CD14-positive monocyte (primary cell): ENCODE measurements at regions not wholly inside any gene's neighbourhood (a gene's known extent, or its start where the extent isn't known, plus 50 kb on each side); places are given as distances from the start of the nearest gene placed in this dataset.

ENCODE experiments used
- DNase-seq, 3 donors: peaks; one replicate each; pipeline ENCODE4 v3.0.0-alpha.2; 2011 to 2022
- H2AFZ ChIP-seq: 2 replicates; pipeline ENCODE4 v1.6.0; 2012; ENCODE audit warnings: mild to moderate bottlenecking, low read depth, low read length, inconsistent platforms; ENCODE audit not compliant: insufficient read depth, poor library complexity, severe bottlenecking
- H3K27ac ChIP-seq, 2 donors: 1 replicate in 1 of 2; 2 replicates in 1 of 2; pipeline ENCODE4 v1.5.1; 2012 to 2013; ENCODE audit warnings: low read length in 2 of 2, control low read depth in 1 of 2, inconsistent platforms in 1 of 2, low read depth in 1 of 2, mild to moderate bottlenecking in 1 of 2
- H3K27me3 ChIP-seq, 2 donors: one replicate each; pipeline versions ENCODE4 v1.6.0 to v1.6.1; 2011 to 2013; ENCODE audit warnings: low read length in 2 of 2; ENCODE audit not compliant: control insufficient read depth in 2 of 2, insufficient read depth in 2 of 2
- H3K36me3 ChIP-seq, 2 donors: replicated peaks in 1 of 2; 1 replicate in 1 of 2; 2 replicates in 1 of 2; pipeline versions ENCODE4 v1.5.1 to v1.6.1; 2012 to 2013; ENCODE audit warnings: low read length in 2 of 2, control low read depth in 1 of 2, inconsistent platforms in 1 of 2, mild to moderate bottlenecking in 1 of 2; ENCODE audit not compliant: insufficient read depth in 2 of 2, control insufficient read depth in 1 of 2
- H3K4me1 ChIP-seq, 2 donors: 1 replicate in 1 of 2; 2 replicates in 1 of 2; pipeline versions ENCODE4 v1.5.1 to v1.6.1; 2012 to 2013; ENCODE audit warnings: low read length in 2 of 2, control low read depth in 1 of 2, inconsistent platforms in 1 of 2, mild to moderate bottlenecking in 1 of 2, moderate library complexity in 1 of 2; ENCODE audit not compliant: insufficient read depth in 2 of 2, control insufficient read depth in 1 of 2
- H3K4me2 ChIP-seq: replicated peaks from 2 replicates; pipeline ENCODE3; 2012; ENCODE audit warnings: low read length, moderate library complexity, mild to moderate bottlenecking; ENCODE audit not compliant: poor library complexity, severe bottlenecking; ENCODE audit errors: extremely low read depth
- H3K4me3 ChIP-seq, 3 experiments: fragments of 200-600 bp in 1 of 3; sonication (generic) in 1 of 3; replicated peaks in 1 of 3; 1 replicate in 2 of 3; 2 replicates in 1 of 3; pipeline ENCODE4 v1.5.1; 2011 to 2013; ENCODE audit warnings: low read length in 3 of 3, mild to moderate bottlenecking in 3 of 3, control low read depth in 2 of 3, low read depth in 2 of 3, inconsistent platforms in 1 of 3, moderate library complexity in 1 of 3
- H3K79me2 ChIP-seq: 2 replicates; pipeline ENCODE4 v1.6.0; 2012; ENCODE audit warnings: mild to moderate bottlenecking, control low read depth, inconsistent platforms, low read length, moderate library complexity; ENCODE audit not compliant: insufficient read depth
- H3K9ac ChIP-seq: 2 replicates; pipeline ENCODE4 v1.6.0; 2017; ENCODE audit warnings: low read length, mild to moderate bottlenecking; ENCODE audit not compliant: insufficient read depth, poor library complexity, severe bottlenecking
- H3K9me3 ChIP-seq, 2 donors: replicated peaks in 1 of 2; 1 replicate in 1 of 2; 2 replicates in 1 of 2; pipeline versions ENCODE4 v1.5.1 to v1.6.1; 2012 to 2013; ENCODE audit warnings: low read length in 2 of 2, control low read depth in 1 of 2; ENCODE audit not compliant: control insufficient read depth in 1 of 2, insufficient read depth in 1 of 2
- H4K20me1 ChIP-seq: 2 replicates; pipeline ENCODE4 v1.6.0; 2012; ENCODE audit warnings: mild to moderate bottlenecking, low read length, control low read depth, moderate library complexity; ENCODE audit not compliant: insufficient read depth
- H3K27ac Mint-ChIP-seq, 7 donors: one replicate each; pipeline ENCODE4 v1.8.0; 2020; ENCODE audit warnings: mild to moderate bottlenecking in 7 of 7, mixed read lengths in 7 of 7, moderate library complexity in 6 of 7, inconsistent platforms in 2 of 7
- H3K27me3 Mint-ChIP-seq, 3 donors: one replicate each; pipeline ENCODE4 v1.8.0; 2021 to 2022; ENCODE audit warnings: low read depth in 3 of 3, mild to moderate bottlenecking in 3 of 3, mixed read lengths in 3 of 3, moderate library complexity in 3 of 3, inconsistent platforms in 1 of 3
- H3K36me3 Mint-ChIP-seq, 2 donors: one replicate each; pipeline ENCODE4 v1.8.0; 2020; ENCODE audit warnings: mixed read lengths in 2 of 2, inconsistent platforms in 1 of 2, mild to moderate bottlenecking in 1 of 2
- H3K4me1 Mint-ChIP-seq: one replicate; pipeline ENCODE4 v1.8.0; 2020; ENCODE audit warnings: mild to moderate bottlenecking, mixed read lengths
- H3K4me3 Mint-ChIP-seq, 2 donors: one replicate each; pipeline ENCODE4 v1.8.0; 2020; ENCODE audit warnings: mild to moderate bottlenecking in 2 of 2, mixed read lengths in 2 of 2, moderate library complexity in 1 of 2
- H3K9me3 Mint-ChIP-seq, 7 donors: one replicate each; pipeline ENCODE4 v1.8.0; 2020 to 2022; ENCODE audit warnings: mixed read lengths in 7 of 7, mild to moderate bottlenecking in 6 of 7, moderate library complexity in 6 of 7, inconsistent platforms in 2 of 7
- CTCF ChIP-seq: fragments of 200-600 bp; IDR thresholded peaks from one replicate; pipeline ENCODE4 v1.8.0; 2022; ENCODE audit warnings: antibody characterized with exemption, mild to moderate bottlenecking
- WGBS: methylation state at CpG from one replicate; pipeline ENCODE4 v1.1.5; 2013; ENCODE audit warnings: missing lambda C conversion rate; ENCODE audit not compliant: insufficient coverage; 5-methylcytosine and 5-hydroxymethylcytosine counted together
- intact Hi-C, 2 donors: fragments of 100-400 bp; cut with micrococcal nuclease; formaldehyde crosslinking; loops; one replicate each; pipeline versions ENCODE4 v1.15.0 to v1.15.1; 2023

GRCh38 chr13:65762012-65762411 lies 1468.1 kb downstream of the PCDH9 start:
- H3K4me1 Mint-ChIP-seq = no peaks in the 10 kb centered on the region
- intact Hi-C loops = no loop called here

GRCh38 chr13:65756071-65756671 lies 1474.0 kb downstream of the PCDH9 start:
- no peak overlapping the region for H2AFZ ChIP-seq
- no peak overlapping the region for H3K27ac ChIP-seq
- no peak overlapping the region for H3K9ac ChIP-seq
- no peaks in the 10 kb centered on the region for H4K20me1 ChIP-seq
- H3K4me2 ChIP-seq = no peak overlapping the region
- H3K9me3 ChIP-seq = peaks cover 26 to 29% of the 10 kb centered on the region in 2 donors
- no peaks in the 10 kb centered on the region for H3K4me1 Mint-ChIP-seq
- H3K27me3 Mint-ChIP-seq = no peaks in the 10 kb centered on the region
- no peak for TF ChIP-seq CTCF
- H3K27me3 ChIP-seq = no peaks in the 10 kb centered on the region
- no peak overlapping the region for H3K4me3 Mint-ChIP-seq
- DNase-seq = no peak
- no peaks in the 10 kb centered on the region for H3K79me2 ChIP-seq
- intact Hi-C loops = no loop called here
- WGBS = 95% methylated on average over 5 of the region's 5 CpGs
- no peaks in the 10 kb centered on the region for H3K36me3 ChIP-seq
- no peaks in the 10 kb centered on the region for H3K4me1 ChIP-seq
- no peak overlapping the region for H3K27ac Mint-ChIP-seq
- no peak overlapping the region for H3K4me3 ChIP-seq
- H3K9me3 Mint-ChIP-seq = peaks cover 8 to 27% (median 14%) of the 10 kb centered on the region in 7 donors
- H3K36me3 Mint-ChIP-seq = no peaks in the 10 kb centered on the region

More at GRCh38 chr13:65762012-65762411, 1468.1 kb downstream of the PCDH9 start:
- H3K4me1 ChIP-seq = no peaks in the 10 kb centered on the region
- no peaks in the 10 kb centered on the region for H3K36me3 Mint-ChIP-seq
- H4K20me1 ChIP-seq = no peaks in the 10 kb centered on the region
- H3K4me2 ChIP-seq = no peak overlapping the region
- no peak overlapping the region for H3K27ac Mint-ChIP-seq
- no peak overlapping the region for H3K27ac ChIP-seq
- DNase-seq = no peak
- H2AFZ ChIP-seq = no peak overlapping the region
- no peaks in the 10 kb centered on the region for H3K79me2 ChIP-seq
- no peaks in the 10 kb centered on the region for H3K36me3 ChIP-seq
- TF ChIP-seq CTCF = no peak
- no peak overlapping the region for H3K4me3 ChIP-seq
- H3K9me3 ChIP-seq = peaks cover 16 to 23% of the 10 kb centered on the region in 2 donors
- no peak overlapping the region for H3K4me3 Mint-ChIP-seq
- H3K9me3 Mint-ChIP-seq = peaks cover 7 to 22% (median 11%) of the 10 kb centered on the region in 7 donors
- no peak overlapping the region for H3K9ac ChIP-seq
- H3K27me3 Mint-ChIP-seq = no peaks in the 10 kb centered on the region
- H3K27me3 ChIP-seq = no peaks in the 10 kb centered on the region
